ENCODE measurements at regions not wholly inside any gene's neighbourhood (a gene's known extent, or its start where the extent isn't known, plus 50 kb on each side); places are given as distances from the start of the nearest gene placed in this dataset.
A peak's percentile ranks its signal among the peaks of the same experiment; 100 is the strongest.

DNA sequence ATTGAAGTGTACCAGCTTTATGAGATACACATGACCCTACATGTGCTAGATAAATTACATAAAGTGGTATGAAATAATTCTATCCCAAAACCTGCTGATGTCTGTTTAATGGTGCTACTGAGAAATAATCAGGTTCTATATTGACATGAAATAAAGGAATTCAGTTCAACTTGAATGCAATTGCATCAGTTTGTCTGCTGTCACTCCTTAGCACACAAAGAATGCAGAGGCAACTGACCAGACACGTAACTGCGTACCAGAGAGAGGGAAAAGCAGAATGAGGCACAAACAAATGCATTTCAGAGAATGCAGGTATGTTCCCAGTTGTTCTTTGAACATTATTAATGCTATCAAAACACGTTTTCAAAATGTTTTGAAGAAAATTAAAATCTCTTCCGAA lies 98.8 kb upstream of the AGR3 start:
- H2AFZ ChIP-seq (ENCODE audit: low read depth, low read length, severe bottlenecking), result no peak overlapping the region
- no peak overlapping the region for H3K9ac ChIP-seq (ENCODE audit: low read length)
- TF ChIP-seq EZH2phosphoT487 (conservative IDR thresholded peaks at IDR 0.05; ENCODE audit: low read length), result no peak
- TF ChIP-seq, protein P1, sequence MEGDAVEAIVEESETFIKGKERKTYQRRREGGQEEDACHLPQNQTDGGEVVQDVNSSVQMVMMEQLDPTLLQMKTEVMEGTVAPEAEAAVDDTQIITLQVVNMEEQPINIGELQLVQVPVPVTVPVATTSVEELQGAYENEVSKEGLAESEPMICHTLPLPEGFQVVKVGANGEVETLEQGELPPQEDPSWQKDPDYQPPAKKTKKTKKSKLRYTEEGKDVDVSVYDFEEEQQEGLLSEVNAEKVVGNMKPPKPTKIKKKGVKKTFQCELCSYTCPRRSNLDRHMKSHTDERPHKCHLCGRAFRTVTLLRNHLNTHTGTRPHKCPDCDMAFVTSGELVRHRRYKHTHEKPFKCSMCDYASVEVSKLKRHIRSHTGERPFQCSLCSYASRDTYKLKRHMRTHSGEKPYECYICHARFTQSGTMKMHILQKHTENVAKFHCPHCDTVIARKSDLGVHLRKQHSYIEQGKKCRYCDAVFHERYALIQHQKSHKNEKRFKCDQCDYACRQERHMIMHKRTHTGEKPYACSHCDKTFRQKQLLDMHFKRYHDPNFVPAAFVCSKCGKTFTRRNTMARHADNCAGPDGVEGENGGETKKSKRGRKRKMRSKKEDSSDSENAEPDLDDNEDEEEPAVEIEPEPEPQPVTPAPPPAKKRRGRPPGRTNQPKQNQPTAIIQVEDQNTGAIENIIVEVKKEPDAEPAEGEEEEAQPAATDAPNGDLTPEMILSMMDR (IDR thresholded peaks at IDR 0.05; ENCODE audit: insufficient read depth, low read length, poor library complexity, severe bottlenecking), result no peak
- H3K4me3 ChIP-seq (ENCODE audit: insufficient read depth, low read length, poor library complexity, severe bottlenecking), result no peak overlapping the region
- H4K20me1 ChIP-seq (ENCODE audit: low read depth, low read length), result no peaks in the 10 kb centered on the region
- H3K9me3 ChIP-seq (ENCODE audit: insufficient read depth, low read length), result no peaks in the 10 kb centered on the region
- no peak overlapping the region for H3K27ac ChIP-seq (ENCODE audit: low read depth, low read length)
- no peaks in the 10 kb centered on the region for H3K79me2 ChIP-seq (ENCODE audit: insufficient read depth, low read length)
- no peaks in the 10 kb centered on the region for H3K27me3 ChIP-seq (ENCODE audit: low read length)
- no peak overlapping the region for H3K4me2 ChIP-seq (ENCODE audit: low read depth, low read length, poor library complexity, severe bottlenecking)
- H3K36me3 ChIP-seq (ENCODE audit: low read length), result no peaks in the 10 kb centered on the region
- H3K9me2 ChIP-seq (replicated peaks; ENCODE audit: insufficient read depth, low read length), result no peaks in the 10 kb centered on the region
- H3F3A ChIP-seq (ENCODE audit: insufficient read depth), result no peaks in the 10 kb centered on the region

DNA sequence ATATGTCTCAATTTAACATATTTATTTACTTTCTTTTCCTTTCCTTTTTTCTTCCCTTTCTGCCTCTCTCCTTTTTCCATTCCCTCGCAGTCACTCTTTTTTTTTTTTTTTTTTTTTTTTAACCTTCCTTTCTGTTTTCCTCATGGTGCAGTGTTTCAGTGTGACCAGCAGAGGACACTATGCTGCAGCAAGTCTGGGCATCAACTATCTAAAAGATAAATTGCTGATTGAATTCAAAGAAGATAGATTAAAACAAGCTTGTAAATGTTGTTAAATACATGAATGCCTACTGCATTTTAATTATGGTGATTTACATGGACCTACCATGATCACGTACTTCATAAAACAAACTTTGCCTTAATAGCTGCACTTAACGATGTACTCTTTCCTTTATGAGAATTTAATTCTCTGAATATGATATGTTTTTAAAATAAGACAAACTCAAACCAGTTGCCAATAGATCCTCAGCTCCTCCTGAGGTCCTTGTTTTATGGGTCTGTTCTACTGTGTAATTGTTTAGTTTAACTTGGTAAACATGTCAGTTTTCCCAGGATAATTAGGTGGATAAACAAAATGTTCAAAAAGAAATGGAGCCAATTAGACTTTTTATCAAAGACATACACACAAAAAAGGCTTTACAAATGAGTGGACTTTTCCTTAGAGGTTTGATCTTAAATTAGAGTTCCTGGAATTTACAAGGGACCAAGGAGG lies 101.0 kb upstream of the AGR3 start:
- Histone ChIP-seq H3K27me3 (ENCODE audit: low read length) (no peaks in the 10 kb centered on the region), H3K27ac (ENCODE audit: low read depth, low read length) (no peak overlapping the region), H2AFZ (ENCODE audit: low read depth, low read length, severe bottlenecking) (no peak overlapping the region), H3K9ac (ENCODE audit: low read length) (no peak overlapping the region), H3K36me3 (ENCODE audit: low read length) (no peaks in the 10 kb centered on the region), H3K4me2 (ENCODE audit: low read depth, low read length, poor library complexity, severe bottlenecking) (no peak overlapping the region), H3K79me2 (ENCODE audit: insufficient read depth, low read length) (no peaks in the 10 kb centered on the region), H3K9me3 (ENCODE audit: insufficient read depth, low read length) (no peaks in the 10 kb centered on the region), H3F3A (ENCODE audit: insufficient read depth) (no peaks in the 10 kb centered on the region), H3K4me3 (ENCODE audit: insufficient read depth, low read length, poor library complexity, severe bottlenecking) (no peak overlapping the region), H3K9me2 (replicated peaks; ENCODE audit: insufficient read depth, low read length) (no peaks in the 10 kb centered on the region), H4K20me1 (ENCODE audit: low read depth, low read length) (no peaks in the 10 kb centered on the region)
- no peak for TF ChIP-seq EZH2phosphoT487 (conservative IDR thresholded peaks at IDR 0.05; ENCODE audit: low read length)
- TF ChIP-seq, protein P1 (IDR thresholded peaks at IDR 0.05; ENCODE audit: insufficient read depth, low read length, poor library complexity, severe bottlenecking), result peak; percentile 100

DNA sequence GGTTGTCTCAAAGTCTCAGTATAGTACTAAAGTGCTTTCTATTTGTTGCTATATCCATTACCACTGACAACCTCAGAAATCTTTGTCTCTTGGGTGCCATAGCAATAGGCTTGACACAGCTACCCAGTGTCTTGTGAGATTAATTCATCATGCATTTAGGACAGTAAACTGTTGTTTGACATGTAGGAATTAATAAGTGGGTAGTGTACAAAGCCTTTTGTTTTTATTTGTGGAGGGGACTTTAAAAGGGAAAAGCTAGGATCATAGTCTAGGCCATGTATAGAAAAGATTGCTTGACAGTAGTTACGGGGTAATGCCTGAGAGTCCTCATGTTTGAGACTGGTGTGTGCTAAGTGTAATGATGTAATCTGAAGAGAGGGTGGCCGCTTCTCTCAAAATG lies 102.6 kb upstream of the AGR3 start:
- no peak for TF ChIP-seq EZH2phosphoT487 (conservative IDR thresholded peaks at IDR 0.05; ENCODE audit: low read length)
- TF ChIP-seq, protein P1 (IDR thresholded peaks at IDR 0.05; ENCODE audit: insufficient read depth, low read length, poor library complexity, severe bottlenecking), result no peak
- Histone ChIP-seq H4K20me1 (ENCODE audit: low read depth, low read length) (no peaks in the 10 kb centered on the region), H3K27ac (ENCODE audit: low read depth, low read length) (no peak overlapping the region), H3K9me2 (replicated peaks; ENCODE audit: insufficient read depth, low read length) (no peaks in the 10 kb centered on the region), H2AFZ (ENCODE audit: low read depth, low read length, severe bottlenecking) (no peak overlapping the region), H3K9me3 (ENCODE audit: insufficient read depth, low read length) (no peaks in the 10 kb centered on the region), H3K9ac (ENCODE audit: low read length) (no peak overlapping the region), H3K79me2 (ENCODE audit: insufficient read depth, low read length) (no peaks in the 10 kb centered on the region), H3K4me3 (ENCODE audit: insufficient read depth, low read length, poor library complexity, severe bottlenecking) (no peak overlapping the region), H3K27me3 (ENCODE audit: low read length) (no peaks in the 10 kb centered on the region), H3K4me2 (ENCODE audit: low read depth, low read length, poor library complexity, severe bottlenecking) (no peak overlapping the region), H3F3A (ENCODE audit: insufficient read depth) (no peaks in the 10 kb centered on the region), H3K36me3 (ENCODE audit: low read length) (no peaks in the 10 kb centered on the region)
